SK-N-MC (cell line): ENCODE measurements at regions not wholly inside any gene's neighbourhood (a gene's known extent, or its start where the extent isn't known, plus 50 kb on each side); places are given as distances from the start of the nearest gene placed in this dataset.

Source experiments
- EZH2 ChIP-seq: fragments of 200-600 bp; sonication (generic); IDR thresholded peaks from one replicate; pipeline ENCODE4 v1.6.1; 2017; ENCODE audit warnings: antibody characterized with exemption
- FOXP2 ChIP-seq: optimal IDR thresholded peaks from 2 replicates; pipeline ENCODE3; 2011; ENCODE audit warnings: mild to moderate bottlenecking, moderate library complexity; ENCODE audit not compliant: insufficient read depth; ENCODE audit errors: extremely low read length, control extremely low read depth
- POLR2AphosphoS5 ChIP-seq: IDR thresholded peaks from 2 replicates; pipeline ENCODE4 v1.6.1; 2012; ENCODE audit warnings: mild to moderate bottlenecking, low read depth, low read length, borderline replicate concordance

GRCh38 chr10:120161111-120161510 is 268.6 kb downstream of the SEC23IP start:
- TF ChIP-seq EZH2 (no peak), POLR2AphosphoS5 (no peak), FOXP2 (no peak)
